LNCaP clone FGC (cell line): ENCODE measurements at regions not wholly inside any gene's neighbourhood (a gene's known extent, or its start where the extent isn't known, plus 50 kb on each side); places are given as distances from the start of the nearest gene placed in this dataset.

Experiments
- DNase-seq: peaks from one replicate; pipeline ENCODE4 v3.0.0-alpha.2; 2011; ENCODE audit warnings: low read depth
- H3K4me3 ChIP-seq: 2 replicates; pipeline ENCODE4 v1.5.1; 2011; ENCODE audit warnings: mild to moderate bottlenecking, low read depth, low read length, control low read depth
- TF ChIP-seq, protein P1 (sequence below): IDR thresholded peaks from 2 replicates; pipeline ENCODE4 v1.5.1; 2012; ENCODE audit warnings: mild to moderate bottlenecking; ENCODE audit not compliant: control insufficient read depth, insufficient read depth; ENCODE audit errors: extremely low read depth

DNA sequence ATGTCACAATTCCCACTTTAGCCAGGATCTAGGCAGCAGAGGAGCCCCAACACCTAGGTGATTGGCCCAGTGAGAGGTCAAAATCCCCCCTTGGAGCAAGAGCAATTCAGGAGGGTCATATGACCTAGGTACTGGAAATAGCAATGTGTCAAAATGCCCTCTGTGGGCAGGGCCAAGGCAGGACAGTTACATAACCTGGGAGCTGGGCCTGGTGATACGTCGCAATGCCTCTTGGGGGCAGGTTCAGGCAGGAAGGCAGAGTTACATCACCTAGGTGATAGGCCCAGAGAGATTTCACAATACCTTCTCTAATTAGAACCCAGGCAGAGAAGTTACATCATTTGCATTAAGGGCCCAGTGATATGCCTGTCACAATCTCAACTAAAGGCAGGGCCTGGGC, 1906.3 kb downstream of the TP53TG3F start:
- DNase-seq, result no peak
- H3K4me3 ChIP-seq, result no peak overlapping the region
- TF ChIP-seq, protein P1, sequence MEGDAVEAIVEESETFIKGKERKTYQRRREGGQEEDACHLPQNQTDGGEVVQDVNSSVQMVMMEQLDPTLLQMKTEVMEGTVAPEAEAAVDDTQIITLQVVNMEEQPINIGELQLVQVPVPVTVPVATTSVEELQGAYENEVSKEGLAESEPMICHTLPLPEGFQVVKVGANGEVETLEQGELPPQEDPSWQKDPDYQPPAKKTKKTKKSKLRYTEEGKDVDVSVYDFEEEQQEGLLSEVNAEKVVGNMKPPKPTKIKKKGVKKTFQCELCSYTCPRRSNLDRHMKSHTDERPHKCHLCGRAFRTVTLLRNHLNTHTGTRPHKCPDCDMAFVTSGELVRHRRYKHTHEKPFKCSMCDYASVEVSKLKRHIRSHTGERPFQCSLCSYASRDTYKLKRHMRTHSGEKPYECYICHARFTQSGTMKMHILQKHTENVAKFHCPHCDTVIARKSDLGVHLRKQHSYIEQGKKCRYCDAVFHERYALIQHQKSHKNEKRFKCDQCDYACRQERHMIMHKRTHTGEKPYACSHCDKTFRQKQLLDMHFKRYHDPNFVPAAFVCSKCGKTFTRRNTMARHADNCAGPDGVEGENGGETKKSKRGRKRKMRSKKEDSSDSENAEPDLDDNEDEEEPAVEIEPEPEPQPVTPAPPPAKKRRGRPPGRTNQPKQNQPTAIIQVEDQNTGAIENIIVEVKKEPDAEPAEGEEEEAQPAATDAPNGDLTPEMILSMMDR, result no peak

DNA sequence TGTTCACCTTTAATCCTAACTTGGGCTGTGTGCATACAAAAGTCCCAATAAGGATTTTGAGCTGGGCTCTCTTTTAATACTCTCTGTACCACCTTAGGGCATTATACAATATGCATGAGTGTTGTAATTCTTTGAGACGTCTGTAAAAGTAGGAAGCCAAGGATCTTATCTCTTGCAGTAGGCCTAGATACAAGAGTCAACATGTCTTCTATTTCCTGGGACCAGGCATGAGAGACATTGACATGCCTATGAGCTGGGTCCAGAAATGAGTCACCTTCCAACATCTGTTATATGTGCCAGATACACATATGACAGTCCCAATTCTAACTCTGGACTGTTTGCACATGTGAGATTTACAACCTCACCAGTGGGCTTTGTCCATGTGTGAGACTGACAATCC, 1911.2 kb downstream of the TP53TG3F start:
- TF ChIP-seq, protein P1, result no peak
- no peak for DNase-seq
- no peak overlapping the region for H3K4me3 ChIP-seq

DNA sequence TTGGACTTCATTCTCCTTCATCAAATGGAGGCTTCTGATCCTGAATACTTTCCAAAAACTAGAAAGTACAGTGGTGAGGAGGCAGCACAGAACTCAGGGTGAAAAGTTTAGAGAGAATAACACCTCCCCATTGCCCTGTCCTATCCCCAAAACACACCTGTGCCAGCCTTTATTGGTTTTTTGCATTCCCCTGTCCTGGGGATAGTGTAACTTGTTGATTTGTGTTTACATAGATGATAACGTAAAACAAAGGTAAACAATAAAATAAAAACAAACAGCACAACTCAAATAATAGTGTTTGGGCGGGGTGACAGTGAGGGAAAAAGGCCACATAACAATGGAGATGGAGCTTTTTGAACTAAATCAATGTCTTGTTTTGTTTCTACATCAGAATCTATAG, 1917.7 kb downstream of the TP53TG3F start:
- no peak overlapping the region for H3K4me3 ChIP-seq
- peak; percentile 77 for DNase-seq
- TF ChIP-seq, protein P1, result no peak

DNA sequence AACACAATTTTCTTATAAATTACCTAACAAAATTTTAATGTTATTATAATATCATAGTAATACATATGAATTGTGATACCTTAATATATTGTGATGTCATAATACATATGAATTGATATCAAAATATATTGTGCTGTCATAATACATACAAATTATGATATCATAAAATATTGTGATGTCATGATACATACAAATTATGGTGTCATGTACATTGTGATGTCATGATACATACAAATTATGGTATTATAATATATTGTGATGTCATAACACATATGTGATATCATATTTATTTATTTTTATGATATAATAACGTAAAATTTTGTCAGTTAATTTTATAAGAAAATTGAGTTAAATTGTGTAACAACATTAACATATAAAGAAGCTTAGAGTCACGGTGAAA, 1927.2 kb downstream of the TP53TG3F start:
- TF ChIP-seq, protein P1, result no peak

DNA sequence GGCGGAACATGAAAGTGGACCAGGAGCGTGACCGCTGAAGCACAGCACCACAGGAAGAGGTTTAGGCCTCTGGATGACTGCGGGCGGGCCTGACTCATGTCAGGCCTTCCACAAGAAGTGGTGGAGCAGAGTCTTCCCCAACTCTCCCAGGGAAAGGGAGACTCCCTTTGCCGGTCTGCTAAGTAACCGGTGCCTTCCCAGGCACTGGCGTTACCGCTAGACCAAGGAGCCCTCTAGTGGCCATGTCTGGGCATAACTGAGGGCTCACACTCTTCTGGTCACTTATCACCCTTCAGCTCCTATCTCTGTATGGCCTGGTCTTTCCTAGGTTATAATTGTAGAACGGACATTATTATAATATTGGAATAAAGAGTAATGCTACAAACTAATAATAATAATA, 1931.9 kb downstream of the TP53TG3F start:
- TF ChIP-seq, protein P1, result peak; percentile 88
- H3K4me3 ChIP-seq, result no peak overlapping the region
- DNase-seq, result no peak

More for the DNA sequence above, 1927.2 kb downstream of the TP53TG3F start:
- no peak for DNase-seq
- H3K4me3 ChIP-seq, result no peak overlapping the region

DNA sequence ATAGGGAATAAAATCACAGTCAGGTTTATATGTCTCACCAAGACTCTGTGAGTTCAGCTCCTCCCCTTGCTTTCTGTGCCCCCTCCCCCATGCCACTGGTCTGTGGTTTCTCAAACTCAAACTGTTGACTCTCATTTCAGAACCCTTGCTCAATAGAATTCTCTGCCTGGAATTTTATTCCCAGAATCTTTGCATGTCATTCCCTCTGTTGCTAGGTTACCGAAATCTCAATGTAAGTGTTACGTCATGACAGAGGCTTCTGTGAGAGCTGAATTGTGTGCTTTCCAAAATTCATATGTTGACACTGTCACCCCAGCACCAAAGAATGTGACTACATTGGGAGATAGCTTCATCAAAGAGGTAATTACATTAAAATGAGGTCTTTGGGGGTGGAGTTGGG, 1938.8 kb downstream of the TP53TG3F start:
- no peak for DNase-seq
- TF ChIP-seq, protein P1, result no peak
- no peak overlapping the region for H3K4me3 ChIP-seq

DNA sequence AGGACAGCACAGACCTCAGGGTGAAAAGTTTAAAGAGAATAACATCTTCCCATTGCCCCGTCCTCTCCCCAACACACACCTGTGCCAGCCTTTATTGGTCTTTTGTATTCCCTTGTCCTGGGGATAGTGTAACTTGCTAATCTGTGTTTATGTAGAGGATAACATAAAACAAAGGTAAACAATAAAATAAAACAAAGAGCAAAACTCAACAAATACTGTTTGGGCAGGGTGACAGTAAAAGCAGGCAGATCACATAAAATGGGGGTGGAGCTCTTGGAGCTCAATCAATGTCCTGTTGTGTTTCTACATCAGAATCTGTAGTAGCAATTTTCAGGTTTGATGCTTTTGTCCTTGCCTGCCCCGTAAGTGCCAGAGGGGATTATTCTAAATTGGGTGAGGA, 1939.7 kb downstream of the TP53TG3F start:
- TF ChIP-seq, protein P1, result no peak
- no peak overlapping the region for H3K4me3 ChIP-seq

More for the DNA sequence above, 1939.7 kb downstream of the TP53TG3F start:
- peak; percentile 98 for DNase-seq
